ENCODE measurements at regions not wholly inside any gene's neighbourhood (a gene's known extent, or its start where the extent isn't known, plus 50 kb on each side); places are given as distances from the start of the nearest gene placed in this dataset.
A peak's percentile ranks its signal among the peaks of the same experiment; 100 is the strongest.
"Not testable (repeated sequence)": the region's sequence is repeated elsewhere in the genome, so short reads cannot be mapped to it uniquely, and the experiment has no call there.

DNA sequence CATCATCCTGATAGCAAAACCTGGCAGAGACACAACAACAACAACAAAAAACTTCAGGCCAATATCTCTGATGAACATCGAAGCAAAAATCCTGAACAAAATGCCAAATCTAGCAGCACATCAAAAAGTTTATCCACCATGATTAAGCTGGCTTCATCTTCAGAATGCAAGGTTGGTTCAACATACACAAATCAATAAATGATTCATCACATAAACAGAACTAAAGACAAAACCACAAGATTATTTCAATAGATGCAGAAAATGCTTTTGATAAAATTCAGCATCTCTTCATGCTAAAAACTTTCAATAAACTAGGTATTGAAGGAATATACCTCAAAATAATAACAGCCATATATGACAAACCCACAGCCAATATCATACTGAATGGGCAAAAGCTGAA, 109.2 kb downstream of the NR4A2 start:
- H3K27ac ChIP-seq (ENCODE audit: extremely low read depth, low read depth, low read length); H3K9me1 ChIP-seq (ENCODE audit: control insufficient read depth, insufficient read depth, low read length); H4K20me1 ChIP-seq (replicated peaks; ENCODE audit: control insufficient read depth, insufficient read depth, low read length); in situ Hi-C loops (cut with MboI); FAIRE-seq; H3K9ac ChIP-seq (ENCODE audit: insufficient read depth in 1 of 2, low read depth in 2 of 2, low read length in 2 of 2); H3K9me3 ChIP-seq (replicated peaks; ENCODE audit: control insufficient read depth, insufficient read depth, low read depth, low read length); H3K27me3 ChIP-seq (ENCODE audit: control insufficient read depth in 2 of 2, insufficient read depth in 2 of 2, low read length in 2 of 2); ATAC-seq; H3K36me3 ChIP-seq (ENCODE audit: control insufficient read depth, insufficient read depth, low read length); H3K79me2 ChIP-seq (ENCODE audit: control insufficient read depth, insufficient read depth, low read length); H3K4me2 ChIP-seq (ENCODE audit: insufficient read depth, low read length); H3K4me1 ChIP-seq (replicated peaks in 1 of 2; ENCODE audit: control insufficient read depth in 2 of 2, insufficient read depth in 2 of 2, low read length in 2 of 2); DNase-seq (ENCODE audit: extremely low read depth in 1 of 4, low spot score in 3 of 4); H2AFZ ChIP-seq (ENCODE audit: low read depth, low read length); intact Hi-C loops (cut with micrococcal nuclease); H3K4me3 ChIP-seq; BruUV-seq (replicated peaks); CTCF ChIA-PET (ENCODE audit: low intra/inter-chr PET ratio): not testable (repeated sequence)
- TF ChIP-seq ZNF324 (CRISPR knock-in tag; IDR thresholded peaks at IDR 0.05), result peak; percentile 93
- POLR2A ChIA-PET, result interaction anchor here (0.6 to 0.8 kb wide), 2 partner anchors 8 to 12 kb away, joined by 3 read pairs; no protein-coding TSS in a partner anchor
- 24% methylated on average over 1 of the region's 1 CpG for whole genome bisulfite sequencing (ENCODE audit: insufficient coverage, low coverage, missing lambda C conversion rate)

DNA sequence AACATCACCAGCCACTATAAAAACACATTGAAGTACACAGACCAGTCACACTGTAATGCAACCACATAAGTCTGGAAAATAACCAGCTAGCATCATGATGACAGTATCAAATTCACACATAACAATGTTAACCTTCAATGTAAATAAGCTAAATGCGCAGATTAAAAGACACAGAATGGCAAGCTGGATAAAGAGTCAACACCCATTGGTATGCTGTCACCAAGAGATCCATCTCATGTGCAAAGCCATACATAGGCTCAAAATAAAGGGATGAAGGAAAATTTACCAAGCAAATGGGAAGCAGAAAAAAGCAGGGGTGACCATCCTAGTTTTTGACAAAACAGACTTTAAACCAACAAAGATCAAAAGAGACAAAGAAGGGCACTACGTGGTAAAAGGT, 110.8 kb downstream of the NR4A2 start:
- no peak for FAIRE-seq
- no peak for TF ChIP-seq SP1 (CRISPR knock-in tag; IDR thresholded peaks at IDR 0.05)
- no peak for TF ChIP-seq SRF (CRISPR knock-in tag; IDR thresholded peaks at IDR 0.05)
- TF ChIP-seq ZNF12 (CRISPR knock-in tag; IDR thresholded peaks at IDR 0.05), result no peak
- TF ChIP-seq HDAC3 (IDR thresholded peaks at IDR 0.05; ENCODE audit: borderline replicate concordance, partially characterized antibody), result no peak
- TF ChIP-seq, protein P1, sequence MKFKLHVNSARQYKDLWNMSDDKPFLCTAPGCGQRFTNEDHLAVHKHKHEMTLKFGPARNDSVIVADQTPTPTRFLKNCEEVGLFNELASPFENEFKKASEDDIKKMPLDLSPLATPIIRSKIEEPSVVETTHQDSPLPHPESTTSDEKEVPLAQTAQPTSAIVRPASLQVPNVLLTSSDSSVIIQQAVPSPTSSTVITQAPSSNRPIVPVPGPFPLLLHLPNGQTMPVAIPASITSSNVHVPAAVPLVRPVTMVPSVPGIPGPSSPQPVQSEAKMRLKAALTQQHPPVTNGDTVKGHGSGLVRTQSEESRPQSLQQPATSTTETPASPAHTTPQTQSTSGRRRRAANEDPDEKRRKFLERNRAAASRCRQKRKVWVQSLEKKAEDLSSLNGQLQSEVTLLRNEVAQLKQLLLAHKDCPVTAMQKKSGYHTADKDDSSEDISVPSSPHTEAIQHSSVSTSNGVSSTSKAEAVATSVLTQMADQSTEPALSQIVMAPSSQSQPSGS (CRISPR knock-in tag; IDR thresholded peaks at IDR 0.05), result no peak
- TF ChIP-seq TAF1 (IDR thresholded peaks at IDR 0.05; ENCODE audit: control insufficient read depth, extremely low read depth, insufficient read depth, low read length, severe bottlenecking), result no peak
- no peak for TF ChIP-seq JUND (IDR thresholded peaks at IDR 0.05; ENCODE audit: borderline replicate concordance, low read depth, low read length)
- no peak for TF ChIP-seq JUND (tag; IDR thresholded peaks at IDR 0.05; ENCODE audit: borderline replicate concordance, low read depth, low read length)
- TF ChIP-seq, protein P2, sequence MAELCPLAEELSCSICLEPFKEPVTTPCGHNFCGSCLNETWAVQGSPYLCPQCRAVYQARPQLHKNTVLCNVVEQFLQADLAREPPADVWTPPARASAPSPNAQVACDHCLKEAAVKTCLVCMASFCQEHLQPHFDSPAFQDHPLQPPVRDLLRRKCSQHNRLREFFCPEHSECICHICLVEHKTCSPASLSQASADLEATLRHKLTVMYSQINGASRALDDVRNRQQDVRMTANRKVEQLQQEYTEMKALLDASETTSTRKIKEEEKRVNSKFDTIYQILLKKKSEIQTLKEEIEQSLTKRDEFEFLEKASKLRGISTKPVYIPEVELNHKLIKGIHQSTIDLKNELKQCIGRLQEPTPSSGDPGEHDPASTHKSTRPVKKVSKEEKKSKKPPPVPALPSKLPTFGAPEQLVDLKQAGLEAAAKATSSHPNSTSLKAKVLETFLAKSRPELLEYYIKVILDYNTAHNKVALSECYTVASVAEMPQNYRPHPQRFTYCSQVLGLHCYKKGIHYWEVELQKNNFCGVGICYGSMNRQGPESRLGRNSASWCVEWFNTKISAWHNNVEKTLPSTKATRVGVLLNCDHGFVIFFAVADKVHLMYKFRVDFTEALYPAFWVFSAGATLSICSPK (IDR thresholded peaks at IDR 0.05; ENCODE audit: borderline replicate concordance), result no peak
- TF ChIP-seq STAT5A (IDR thresholded peaks at IDR 0.05; ENCODE audit: borderline replicate concordance, low read length), result no peak
- TF ChIP-seq EGR1 (conservative IDR thresholded peaks at IDR 0.05), result no peak
- TF ChIP-seq XRCC5 (IDR thresholded peaks at IDR 0.05; ENCODE audit: low read depth, low read length), result no peak
- TF ChIP-seq RB1 (IDR thresholded peaks at IDR 0.05; ENCODE audit: low read depth), result no peak
- TF ChIP-seq DACH1 (IDR thresholded peaks at IDR 0.05; ENCODE audit: partially characterized antibody), result no peak

More for the DNA sequence above, 110.8 kb downstream of the NR4A2 start:
- 30% methylated on average over 2 of the region's 2 CpGs for WGBS (ENCODE audit: insufficient coverage, low coverage, missing lambda C conversion rate)
- ChIA-PET POLR2A (no interaction called here), CTCF (ENCODE audit: low intra/inter-chr PET ratio) (no interaction called here)
- no peak overlapping the region for H3K4me3 ChIP-seq
- no peaks in the 10 kb centered on the region for H3K36me3 ChIP-seq (ENCODE audit: control insufficient read depth, insufficient read depth, low read length)
- ATAC-seq, result no peak
- no TSS peak for BruUV-seq (replicated peaks)
- no peak overlapping the region for H3K9ac ChIP-seq (ENCODE audit: insufficient read depth in 1 of 2, low read depth in 2 of 2, low read length in 2 of 2)
- peaks cover 0 to 2% of the 10 kb centered on the region in 2 experiments; a peak in 1 of 5 replicates for H3K4me1 ChIP-seq (replicated peaks in 1 of 2; ENCODE audit: control insufficient read depth in 2 of 2, insufficient read depth in 2 of 2, low read length in 2 of 2)
- no peaks in the 10 kb centered on the region for H3K79me2 ChIP-seq (ENCODE audit: control insufficient read depth, insufficient read depth, low read length)
- no peak overlapping the region for H3K4me2 ChIP-seq (ENCODE audit: insufficient read depth, low read length)
- H3K9me3 ChIP-seq (replicated peaks; ENCODE audit: control insufficient read depth, insufficient read depth, low read depth, low read length), result no peaks in the 10 kb centered on the region; the same call in 1 of the 2 replicates
- H3K27me3 ChIP-seq (ENCODE audit: control insufficient read depth in 2 of 2, insufficient read depth in 2 of 2, low read length in 2 of 2), result no peaks in the 10 kb centered on the region
- H2AFZ ChIP-seq (ENCODE audit: low read depth, low read length), result no peak overlapping the region
- intact Hi-C loops (cut with micrococcal nuclease), result no loop called here
- no peaks in the 10 kb centered on the region for H4K20me1 ChIP-seq (replicated peaks; ENCODE audit: control insufficient read depth, insufficient read depth, low read length)
- H3K9me1 ChIP-seq (ENCODE audit: control insufficient read depth, insufficient read depth, low read length), result no peaks in the 10 kb centered on the region
- in situ Hi-C loops (cut with MboI), result no loop called here
- no peak overlapping the region for H3K27ac ChIP-seq (ENCODE audit: extremely low read depth, low read depth, low read length)
- DNase-seq (ENCODE audit: extremely low read depth in 1 of 4, low spot score in 3 of 4), result no peak

All from K562 (cell line).